GM10248 (cell line): ENCODE measurements at regions not wholly inside any gene's neighbourhood (a gene's known extent, or its start where the extent isn't known, plus 50 kb on each side); places are given as distances from the start of the nearest gene placed in this dataset.

Source experiments
- CTCF ChIA-PET: fragments of 300-600 bp; sonication (Branson Sonifier 250); formaldehyde crosslinking; extraction: SDS; loops from one replicate; lab custom pipeline; 2021; ENCODE audit warnings: antibody characterized with exemption; lab: Yijun Ruan, JAX
- POLR2A ChIA-PET: fragments of 350-650 bp; sonication (Branson Sonifier 250); formaldehyde crosslinking; extraction: SDS; loops from one replicate; lab custom pipeline; 2020; ENCODE audit warnings: antibody characterized with exemption; lab: Yijun Ruan, JAX
- DNase-seq: peaks from one replicate; pipeline ENCODE4 v3.0.0; 2012; ENCODE audit errors: extremely low spot score
- TF ChIP-seq, protein P1 (sequence below): IDR thresholded peaks from 2 replicates; pipeline ENCODE4 v1.5.1; 2012; ENCODE audit warnings: mild to moderate bottlenecking, low read depth; ENCODE audit errors: extremely low read depth, missing control alignments, control extremely low read depth

DNA sequence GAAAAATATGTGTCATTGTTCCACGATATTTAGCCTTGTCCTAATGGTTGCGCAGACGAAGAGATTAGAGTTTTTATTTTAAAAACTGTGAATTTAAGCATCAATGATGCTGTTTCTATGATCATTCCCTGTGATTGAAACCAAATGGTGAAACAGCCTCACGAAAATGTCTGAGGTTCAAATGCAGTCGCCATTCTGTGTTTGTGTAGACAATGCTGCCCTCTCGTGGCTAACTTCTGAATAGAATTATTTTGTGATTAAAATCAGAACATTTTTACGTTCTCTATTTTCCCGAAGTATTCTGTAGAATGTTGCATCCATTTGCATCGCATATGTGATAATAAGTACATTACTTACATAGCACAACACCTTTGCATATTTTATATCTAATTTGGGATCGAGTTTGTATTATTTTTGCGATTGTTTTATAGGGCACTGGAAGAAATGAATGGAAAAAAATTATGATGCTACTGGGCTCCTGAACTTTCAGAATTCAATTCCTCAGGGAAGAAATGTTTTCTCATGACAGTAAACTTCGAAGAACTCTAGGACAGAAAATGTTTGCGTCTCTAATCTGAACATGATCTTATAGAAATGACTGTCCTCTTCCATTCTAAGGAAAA lies 54.8 kb upstream of the CREB1 start:
- DNase-seq, result peak; percentile 33
- TF ChIP-seq, protein P1, sequence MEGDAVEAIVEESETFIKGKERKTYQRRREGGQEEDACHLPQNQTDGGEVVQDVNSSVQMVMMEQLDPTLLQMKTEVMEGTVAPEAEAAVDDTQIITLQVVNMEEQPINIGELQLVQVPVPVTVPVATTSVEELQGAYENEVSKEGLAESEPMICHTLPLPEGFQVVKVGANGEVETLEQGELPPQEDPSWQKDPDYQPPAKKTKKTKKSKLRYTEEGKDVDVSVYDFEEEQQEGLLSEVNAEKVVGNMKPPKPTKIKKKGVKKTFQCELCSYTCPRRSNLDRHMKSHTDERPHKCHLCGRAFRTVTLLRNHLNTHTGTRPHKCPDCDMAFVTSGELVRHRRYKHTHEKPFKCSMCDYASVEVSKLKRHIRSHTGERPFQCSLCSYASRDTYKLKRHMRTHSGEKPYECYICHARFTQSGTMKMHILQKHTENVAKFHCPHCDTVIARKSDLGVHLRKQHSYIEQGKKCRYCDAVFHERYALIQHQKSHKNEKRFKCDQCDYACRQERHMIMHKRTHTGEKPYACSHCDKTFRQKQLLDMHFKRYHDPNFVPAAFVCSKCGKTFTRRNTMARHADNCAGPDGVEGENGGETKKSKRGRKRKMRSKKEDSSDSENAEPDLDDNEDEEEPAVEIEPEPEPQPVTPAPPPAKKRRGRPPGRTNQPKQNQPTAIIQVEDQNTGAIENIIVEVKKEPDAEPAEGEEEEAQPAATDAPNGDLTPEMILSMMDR, result peak; percentile 50
- CTCF ChIA-PET, result interaction anchor here (0.6 to 3.1 kb wide), 3 partner anchors 27 to 675 kb away, joined by 3 to 24 read pairs (median 11); no protein-coding TSS in a partner anchor
- POLR2A ChIA-PET, result no interaction called here

DNA sequence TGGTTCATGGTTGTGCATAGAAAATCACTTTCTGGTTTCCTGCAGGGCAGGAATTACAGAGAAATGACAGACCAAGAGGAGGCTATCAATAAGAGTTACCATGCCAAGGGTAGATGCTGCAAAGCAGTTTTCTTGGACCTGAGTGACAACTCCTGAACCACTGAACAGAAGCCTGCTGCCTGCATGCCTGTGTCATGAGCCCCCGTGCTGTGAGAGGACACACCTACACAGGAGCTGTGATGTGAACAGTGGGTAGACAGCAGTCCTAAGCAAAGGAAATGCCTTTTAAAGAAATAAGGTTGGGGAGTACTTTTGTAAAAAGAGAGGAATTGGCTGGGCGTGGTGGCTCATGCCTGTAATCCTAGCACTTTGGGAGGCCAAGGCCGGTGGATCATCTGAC lies 54.2 kb upstream of the CREB1 start:
- TF ChIP-seq, protein P1, result no peak
- DNase-seq, result no peak
- ChIA-PET CTCF (interaction anchor here (0.6 to 2.9 kb wide), 4 partner anchors 26 to 780 kb away, joined by 3 to 11 read pairs (median 5); no protein-coding TSS in a partner anchor), POLR2A (no interaction called here)

DNA sequence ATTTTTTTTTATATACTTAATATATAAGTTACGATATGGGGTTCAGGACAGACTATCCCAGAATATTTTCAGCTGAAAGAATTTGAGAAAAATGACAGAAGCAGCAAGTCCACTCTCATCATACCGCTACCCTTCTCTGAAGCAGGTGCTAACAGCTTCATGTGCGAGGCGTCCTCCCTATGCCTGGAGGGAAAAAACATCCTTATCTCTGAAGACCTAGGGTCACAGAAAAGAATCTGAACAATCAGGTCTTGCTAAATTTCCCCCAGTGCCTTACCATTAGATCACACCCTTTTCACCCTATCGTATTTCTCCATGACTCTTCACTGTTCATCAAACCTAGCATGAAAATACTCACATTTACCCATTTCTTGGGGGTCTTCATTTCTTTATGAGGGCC lies 51.9 kb upstream of the CREB1 start:
- no peak for DNase-seq
- ChIA-PET POLR2A (no interaction called here), CTCF (interaction anchor here (1.1 to 2.9 kb wide), 2 partner anchors 19 to 678 kb away, joined by 3 to 11 read pairs; no protein-coding TSS in a partner anchor)
- TF ChIP-seq, protein P1, result no peak

DNA sequence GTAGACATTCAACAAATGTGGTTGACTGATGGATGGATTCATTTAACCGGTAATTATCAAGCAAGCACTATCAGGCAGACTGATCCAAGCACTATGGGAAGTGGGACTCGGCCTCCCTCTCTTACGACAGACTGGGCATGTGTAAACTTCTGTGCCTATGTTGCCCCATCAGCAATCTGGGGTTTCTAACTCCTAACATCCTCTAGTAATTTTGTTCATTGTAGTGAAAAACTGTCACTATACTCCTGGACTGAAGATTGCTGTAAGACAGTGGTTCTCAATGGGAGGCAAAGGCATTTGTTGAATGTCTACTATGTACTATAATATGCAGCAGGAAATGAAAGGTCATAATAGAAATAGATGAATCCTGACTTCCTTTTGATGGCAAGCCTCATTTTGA lies 51.2 kb upstream of the CREB1 start:
- no peak for DNase-seq
- TF ChIP-seq, protein P1, result no peak
- CTCF ChIA-PET, result no interaction called here
- POLR2A ChIA-PET, result no interaction called here

DNA sequence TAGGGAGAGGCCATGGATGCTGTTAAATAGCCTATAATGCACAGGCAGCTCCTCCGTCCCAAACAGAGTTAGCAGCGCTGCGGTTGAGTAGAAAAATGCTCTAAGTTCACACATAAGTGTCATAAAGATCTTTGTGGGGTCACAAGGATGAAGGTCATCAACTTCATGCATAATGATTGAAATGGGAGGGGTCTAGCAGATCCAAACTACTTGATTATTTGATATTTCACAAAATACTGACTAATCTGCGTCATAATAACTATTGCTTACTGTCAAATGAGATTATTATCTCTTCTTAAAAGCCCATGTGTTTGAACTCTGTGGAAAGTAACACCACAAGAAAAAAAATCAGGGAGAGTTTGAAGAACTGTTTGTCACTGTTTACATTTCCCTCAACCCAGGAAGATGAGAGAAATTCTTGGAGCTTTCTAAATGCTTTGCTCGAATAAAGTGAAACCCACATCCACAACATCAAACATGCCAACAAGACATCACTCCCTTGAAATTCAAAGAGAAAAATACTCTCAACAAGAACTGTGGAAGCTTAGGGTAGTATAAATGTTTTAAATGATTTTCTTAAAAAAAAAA lies 50.5 kb upstream of the CREB1 start:
- TF ChIP-seq, protein P1, result no peak
- ChIA-PET POLR2A (no interaction called here), CTCF (no interaction called here)

More for the DNA sequence above, 50.5 kb upstream of the CREB1 start:
- no peak for DNase-seq
